Caco-2 (cell line): ENCODE measurements at regions not wholly inside any gene's neighbourhood (a gene's known extent, or its start where the extent isn't known, plus 50 kb on each side); places are given as distances from the start of the nearest gene placed in this dataset.

Source experiments
- BruUV-seq: library from RNA; stranded (reverse); fragments of 400-500 nt; replicated peaks from 2 replicates; lab custom pipeline; 2021; lab: Mats Ljungman, UMichigan
- CTCF ChIA-PET: fragments of 300-600 bp; sonication (Branson Sonifier 250); formaldehyde crosslinking; loops from one replicate; lab custom pipeline; 2022; ENCODE audit warnings: antibody characterized with exemption; lab: Charles Lee
- POLR2A ChIA-PET: fragments of 300-600 bp; sonication (Branson Sonifier 250); formaldehyde crosslinking; loops from one replicate; lab custom pipeline; 2022; ENCODE audit warnings: antibody characterized with exemption; lab: Charles Lee
- DNase-seq, 2 experiments: peaks; one replicate each; pipeline versions ENCODE4 v3.0.0 to v3.0.0-alpha.2; 2020 to 2022
- H3K27me3 ChIP-seq: replicated peaks from 2 replicates; pipeline ENCODE4 v1.6.0; 2011; ENCODE audit warnings: low read length; ENCODE audit not compliant: control insufficient read depth, insufficient read depth
- H3K36me3 ChIP-seq: 2 replicates; pipeline ENCODE4 v1.5.1; 2011; ENCODE audit warnings: low read length; ENCODE audit not compliant: control insufficient read depth, insufficient read depth
- H3K4me1 ChIP-seq: fragments of 250-450 bp; sonication (Bioruptor Pico); 2 replicates; pipeline ENCODE4 v1.5.1; 2020; ENCODE audit warnings: mild to moderate bottlenecking
- H3K4me3 ChIP-seq: 2 replicates; pipeline ENCODE4 v1.5.1; 2011; ENCODE audit warnings: low read depth, mild to moderate bottlenecking, control low read depth, low read length
- H3K9me3 ChIP-seq: fragments of 250-450 bp; sonication (Bioruptor Pico); 2 replicates; pipeline ENCODE4 v1.5.1; 2020; ENCODE audit warnings: mild to moderate bottlenecking, moderate library complexity
- H3K27ac Mint-ChIP-seq: one replicate; pipeline ENCODE4 v1.8.0; 2022; ENCODE audit warnings: mixed read lengths; ENCODE audit not compliant: unreplicated experiment
- H3K27me3 Mint-ChIP-seq: one replicate; pipeline ENCODE4 v1.8.0; 2022; ENCODE audit warnings: mixed read lengths; ENCODE audit not compliant: insufficient read depth, unreplicated experiment
- H3K36me3 Mint-ChIP-seq: one replicate; pipeline ENCODE4 v1.8.0; 2022; ENCODE audit warnings: mild to moderate bottlenecking, mixed read lengths; ENCODE audit not compliant: insufficient read depth, unreplicated experiment
- H3K4me1 Mint-ChIP-seq: one replicate; pipeline ENCODE4 v1.8.0; 2022; ENCODE audit warnings: low read depth, mixed read lengths; ENCODE audit not compliant: unreplicated experiment
- H3K4me3 Mint-ChIP-seq: one replicate; pipeline ENCODE4 v1.8.0; 2022; ENCODE audit warnings: mild to moderate bottlenecking, moderate library complexity, mixed read lengths; ENCODE audit not compliant: unreplicated experiment
- H3K9me3 Mint-ChIP-seq: one replicate; pipeline ENCODE4 v1.8.0; 2022; ENCODE audit warnings: mixed read lengths; ENCODE audit not compliant: unreplicated experiment
- CTCF ChIP-seq, 2 experiments: fragments of 200-600 bp in 1 of 2; IDR thresholded peaks; 1 replicate in 1 of 2; 2 replicates in 1 of 2; pipeline versions ENCODE4 v1.5.1 to v1.8.0; 2011 to 2022; ENCODE audit warnings: antibody characterized with exemption in 1 of 2, control low read depth in 1 of 2, inconsistent platforms in 1 of 2, low read depth in 1 of 2, low read length in 1 of 2, mild to moderate bottlenecking in 1 of 2, moderate library complexity in 1 of 2; ENCODE audit not compliant: insufficient read depth in 1 of 2, severe bottlenecking in 1 of 2, unreplicated experiment in 1 of 2
- intact Hi-C: fragments of 100-400 bp; cut with micrococcal nuclease; formaldehyde crosslinking; loops from one replicate; pipeline ENCODE4 v1.10.0; 2022; ENCODE audit not compliant: unreplicated experiment

GRCh38 chr2:239629926-239630617, 229.3 kb upstream of the HDAC4 start:
- Histone ChIP-seq H3K4me3 (no peak overlapping the region), H3K27me3 (no peaks in the 10 kb centered on the region), H3K9me3 (no peaks in the 10 kb centered on the region), H3K4me1 (no peaks in the 10 kb centered on the region), H3K36me3 (no peaks in the 10 kb centered on the region)
- H3K36me3 Mint-ChIP-seq: no peaks in the 10 kb centered on the region
- DNase-seq: no peak
- H3K4me3 Mint-ChIP-seq: no peak overlapping the region
- H3K4me1 Mint-ChIP-seq: no peaks in the 10 kb centered on the region
- no peaks in the 10 kb centered on the region for H3K27me3 Mint-ChIP-seq
- H3K27ac Mint-ChIP-seq: no peak overlapping the region
- no peaks in the 10 kb centered on the region for H3K9me3 Mint-ChIP-seq
- ChIA-PET POLR2A (no interaction called here), CTCF (interaction anchor here (0.5 kb wide), 1 partner anchor 105 kb away, joined by 4 read pairs; no protein-coding TSS in a partner anchor)
- BruUV-seq: no TSS peak
- TF ChIP-seq CTCF (IDR thresholded peaks at IDR 0.05; ENCODE audit: insufficient read depth in 1 of 2, low read depth in 1 of 2, low read length in 1 of 2, severe bottlenecking in 1 of 2, unreplicated experiment in 1 of 2): no peak
- intact Hi-C loops: no loop called here

DNA sequence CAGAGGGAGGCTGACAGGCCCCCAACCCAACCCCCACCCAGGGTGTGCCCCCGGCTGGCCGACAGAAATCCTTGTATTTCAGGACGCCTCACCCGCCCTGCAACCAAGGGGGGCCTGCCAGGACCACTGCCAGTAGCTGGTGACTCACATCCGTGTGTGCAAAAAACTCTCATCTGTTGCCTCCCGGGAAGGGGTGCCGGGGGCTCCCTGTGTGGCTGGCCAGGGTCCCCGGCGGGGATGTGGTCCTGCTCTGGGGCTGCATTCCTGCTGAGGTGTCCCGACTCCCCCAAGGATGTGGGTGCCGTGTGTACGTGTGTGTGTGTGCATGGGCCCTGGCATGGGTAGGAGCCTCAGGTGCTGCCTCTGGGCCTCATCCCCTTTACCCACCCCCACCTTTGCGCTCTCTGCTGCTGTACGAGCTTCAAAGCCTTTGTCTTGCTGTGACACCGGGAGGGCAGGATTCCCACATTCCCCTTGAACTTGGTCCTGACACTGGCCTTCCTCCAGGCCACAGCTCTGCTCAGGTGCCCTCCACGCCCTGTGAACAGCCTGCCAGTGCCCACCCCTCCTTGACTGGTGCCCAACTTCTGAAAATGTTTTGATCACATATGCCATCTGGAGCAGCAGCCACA, 226.3 kb upstream of the HDAC4 start:
- H3K27me3 Mint-ChIP-seq: peaks cover 4% of the 10 kb centered on the region
- BruUV-seq: no TSS peak
- H3K27me3 ChIP-seq: no peaks in the 10 kb centered on the region
- POLR2A ChIA-PET: no interaction called here
- no peak overlapping the region for H3K4me3 Mint-ChIP-seq
- H3K4me1 ChIP-seq: no peaks in the 10 kb centered on the region
- CTCF ChIA-PET: no interaction called here
- no peaks in the 10 kb centered on the region for H3K36me3 ChIP-seq
- no peak overlapping the region for H3K27ac Mint-ChIP-seq
- DNase-seq: no peak
- H3K36me3 Mint-ChIP-seq: no peaks in the 10 kb centered on the region
- intact Hi-C loops: no loop called here
- no peaks in the 10 kb centered on the region for H3K9me3 ChIP-seq
- no peak for TF ChIP-seq CTCF (IDR thresholded peaks at IDR 0.05; ENCODE audit: insufficient read depth in 1 of 2, low read depth in 1 of 2, low read length in 1 of 2, severe bottlenecking in 1 of 2, unreplicated experiment in 1 of 2)
- no peaks in the 10 kb centered on the region for H3K4me1 Mint-ChIP-seq
- H3K9me3 Mint-ChIP-seq: no peaks in the 10 kb centered on the region
- no peak overlapping the region for H3K4me3 ChIP-seq

DNA sequence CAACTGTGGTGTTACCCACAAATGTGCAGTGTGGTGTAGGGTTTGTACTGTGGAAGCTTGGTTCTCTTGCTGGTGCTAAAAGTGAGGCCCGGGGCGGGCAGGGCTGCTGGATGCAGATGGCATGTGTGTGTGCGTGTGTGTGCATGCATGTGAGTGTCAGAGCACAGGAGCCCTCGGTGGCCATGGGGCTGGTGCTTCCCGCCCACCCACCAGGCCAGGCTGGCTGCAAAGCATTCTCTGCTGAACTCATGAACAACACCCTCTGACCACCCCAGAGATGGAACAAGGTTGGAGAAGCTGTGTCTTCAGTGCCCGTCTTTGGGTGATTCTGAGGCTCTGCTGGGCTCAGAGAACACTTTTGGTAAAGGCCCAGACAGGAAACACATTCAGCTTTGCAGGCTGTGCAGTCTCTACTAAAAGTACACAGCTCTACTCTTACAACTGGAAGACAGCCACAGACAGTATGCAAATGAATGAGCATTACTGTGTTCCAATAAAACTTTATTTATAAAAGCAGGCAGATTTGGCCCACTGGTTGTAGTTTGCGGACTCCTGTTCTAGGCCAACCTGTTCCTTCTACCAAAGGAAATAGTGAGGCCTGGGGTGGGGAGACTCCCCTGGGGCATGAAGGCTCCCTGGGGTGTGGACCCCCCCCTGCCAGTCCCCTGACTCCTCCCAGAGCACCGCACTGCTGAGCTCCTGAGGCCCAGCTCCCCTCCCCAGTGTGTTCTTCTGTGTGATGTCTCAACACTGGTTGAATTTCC, 225.3 kb upstream of the HDAC4 start:
- no TSS peak for BruUV-seq
- H3K4me1 Mint-ChIP-seq: no peaks in the 10 kb centered on the region
- Histone ChIP-seq H3K9me3 (no peaks in the 10 kb centered on the region), H3K4me3 (no peak overlapping the region), H3K36me3 (no peaks in the 10 kb centered on the region), H3K4me1 (no peaks in the 10 kb centered on the region), H3K27me3 (no peaks in the 10 kb centered on the region)
- POLR2A ChIA-PET: no interaction called here
- CTCF ChIA-PET: no interaction called here
- no peaks in the 10 kb centered on the region for H3K36me3 Mint-ChIP-seq
- H3K4me3 Mint-ChIP-seq: no peak overlapping the region
- H3K27me3 Mint-ChIP-seq: peaks cover 4% of the 10 kb centered on the region
- intact Hi-C loops: no loop called here
- TF ChIP-seq CTCF (IDR thresholded peaks at IDR 0.05; ENCODE audit: insufficient read depth in 1 of 2, low read depth in 1 of 2, low read length in 1 of 2, severe bottlenecking in 1 of 2, unreplicated experiment in 1 of 2): no peak
- H3K9me3 Mint-ChIP-seq: no peaks in the 10 kb centered on the region
- no peak overlapping the region for H3K27ac Mint-ChIP-seq
- DNase-seq: no peak
